ENCODE measurements at regions not wholly inside any gene's neighbourhood (a gene's known extent, or its start where the extent isn't known, plus 50 kb on each side); places are given as distances from the start of the nearest gene placed in this dataset.
A peak's percentile ranks its signal among the peaks of the same experiment; 100 is the strongest.

- Histone ChIP-seq H2AK5ac (ENCODE audit: low read length, severe bottlenecking) (no peak overlapping the region), H3K27ac (ENCODE audit: low read length, poor library complexity, severe bottlenecking) (no peak overlapping the region), H3K9ac (ENCODE audit: low read length) (no peak overlapping the region), H2BK12ac (ENCODE audit: low read length in 2 of 2) (no peak overlapping the region), H2BK120ac (ENCODE audit: low read depth, low read length) (no peak overlapping the region), H2AFZ (ENCODE audit: low read depth, low read length) (no peak overlapping the region), H3K4me3 (ENCODE audit: insufficient read depth in 1 of 2, low read depth in 1 of 2, low read length in 2 of 2) (no peak overlapping the region), H3K4me1 (ENCODE audit: control insufficient read depth, insufficient read depth, low read depth, low read length) (peaks cover 1% of the 10 kb centered on the region), H3K36me3 (ENCODE audit: control insufficient read depth in 1 of 2, insufficient read depth in 2 of 2, low read depth in 1 of 2, low read length in 2 of 2) (no peaks in the 10 kb centered on the region), H3K27me3 (ENCODE audit: control insufficient read depth in 1 of 2, insufficient read depth in 1 of 2, low read length in 2 of 2) (peaks cover 0 to 2% of the 10 kb centered on the region in 2 experiments), H3K18ac (ENCODE audit: low read depth in 1 of 2, low read length in 2 of 2) (no peak overlapping the region), H2BK5ac (ENCODE audit: low read depth, low read length, poor library complexity, severe bottlenecking) (no peak overlapping the region), H3K4me2 (ENCODE audit: low read length, poor library complexity, severe bottlenecking) (no peak overlapping the region), H3K23ac (ENCODE audit: low read length in 2 of 2) (no peak overlapping the region), H4K91ac (ENCODE audit: low read length) (no peak overlapping the region), H3K9me3 (ENCODE audit: control insufficient read depth, low read length) (no peaks in the 10 kb centered on the region), H3K79me1 (replicated peaks; ENCODE audit: low read length, poor library complexity, severe bottlenecking) (no peaks in the 10 kb centered on the region), H3K4ac (ENCODE audit: low read depth in 1 of 2, low read length in 2 of 2) (no peak overlapping the region), H2BK15ac (ENCODE audit: low read depth, poor library complexity, severe bottlenecking) (no peak overlapping the region), H4K8ac (ENCODE audit: low read length) (no peak overlapping the region), H3K14ac (ENCODE audit: low read length in 2 of 2) (no peak overlapping the region)
- WGBS = 100% methylated on average over 1 of the region's 2 CpGs
- no peak for DNase-seq
Measured at GRCh38 chr2:221264318-221264717, 307.8 kb downstream of the EPHA4 start.

GRCh38 chr2:221267773-221268425, 304.2 kb downstream of the EPHA4 start:
- no peak overlapping the region for H4K8ac ChIP-seq (ENCODE audit: low read length)

GRCh38 chr2:221268631-221269030, 303.5 kb downstream of the EPHA4 start:
- H3K36me3 ChIP-seq (ENCODE audit: control insufficient read depth in 1 of 2, insufficient read depth in 2 of 2, low read depth in 1 of 2, low read length in 2 of 2) = no peaks in the 10 kb centered on the region
- no peak overlapping the region for H2BK120ac ChIP-seq (ENCODE audit: low read depth, low read length)
- H3K4me2 ChIP-seq (ENCODE audit: low read length, poor library complexity, severe bottlenecking) = no peak overlapping the region
- H3K79me1 ChIP-seq (replicated peaks; ENCODE audit: low read length, poor library complexity, severe bottlenecking) = no peaks in the 10 kb centered on the region
- H3K27ac ChIP-seq (ENCODE audit: low read length, poor library complexity, severe bottlenecking) = no peak overlapping the region
- H3K9ac ChIP-seq (ENCODE audit: low read length) = no peak overlapping the region
- no peak overlapping the region for H4K91ac ChIP-seq (ENCODE audit: low read length)
- no peak overlapping the region for H2AK5ac ChIP-seq (ENCODE audit: low read length, severe bottlenecking)
- no peak overlapping the region for H3K18ac ChIP-seq (ENCODE audit: low read depth in 1 of 2, low read length in 2 of 2)
- no peak for DNase-seq
- no peak overlapping the region for H3K23ac ChIP-seq (ENCODE audit: low read length in 2 of 2)
- no peak overlapping the region for H2BK15ac ChIP-seq (ENCODE audit: low read depth, poor library complexity, severe bottlenecking)
- no peak overlapping the region for H2BK5ac ChIP-seq (ENCODE audit: low read depth, low read length, poor library complexity, severe bottlenecking)
- H3K4me1 ChIP-seq (ENCODE audit: control insufficient read depth, insufficient read depth, low read depth, low read length) = peaks cover 8% of the 10 kb centered on the region
- WGBS = 65% methylated on average over 3 of the region's 3 CpGs
- no peak overlapping the region for H2BK12ac ChIP-seq (ENCODE audit: low read length in 2 of 2)
- no peaks in the 10 kb centered on the region for H3K9me3 ChIP-seq (ENCODE audit: control insufficient read depth, low read length)
- no peak overlapping the region for H3K14ac ChIP-seq (ENCODE audit: low read length in 2 of 2)
- H3K4me3 ChIP-seq (ENCODE audit: insufficient read depth in 1 of 2, low read depth in 1 of 2, low read length in 2 of 2) = no peak overlapping the region
- no peak overlapping the region for H2AFZ ChIP-seq (ENCODE audit: low read depth, low read length)
- H4K8ac ChIP-seq (ENCODE audit: low read length) = no peak overlapping the region
- H3K4ac ChIP-seq (ENCODE audit: low read depth in 1 of 2, low read length in 2 of 2) = no peak overlapping the region
- H3K27me3 ChIP-seq (ENCODE audit: control insufficient read depth in 1 of 2, insufficient read depth in 1 of 2, low read length in 2 of 2) = peaks cover 0 to 2% of the 10 kb centered on the region in 2 experiments

More at GRCh38 chr2:221267773-221268425, 304.2 kb downstream of the EPHA4 start:
- Histone ChIP-seq H3K36me3 (ENCODE audit: control insufficient read depth in 1 of 2, insufficient read depth in 2 of 2, low read depth in 1 of 2, low read length in 2 of 2) (no peaks in the 10 kb centered on the region), H2BK5ac (ENCODE audit: low read depth, low read length, poor library complexity, severe bottlenecking) (no peak overlapping the region), H3K27me3 (ENCODE audit: control insufficient read depth in 1 of 2, insufficient read depth in 1 of 2, low read length in 2 of 2) (peaks cover 0 to 2% of the 10 kb centered on the region in 2 experiments), H4K91ac (ENCODE audit: low read length) (no peak overlapping the region), H3K4ac (ENCODE audit: low read depth in 1 of 2, low read length in 2 of 2) (no peak overlapping the region), H3K4me1 (ENCODE audit: control insufficient read depth, insufficient read depth, low read depth, low read length) (peaks cover 8% of the 10 kb centered on the region), H3K9me3 (ENCODE audit: control insufficient read depth, low read length) (no peaks in the 10 kb centered on the region), H3K79me1 (replicated peaks; ENCODE audit: low read length, poor library complexity, severe bottlenecking) (no peaks in the 10 kb centered on the region), H2BK120ac (ENCODE audit: low read depth, low read length) (no peak overlapping the region), H2BK15ac (ENCODE audit: low read depth, poor library complexity, severe bottlenecking) (no peak overlapping the region), H2BK12ac (ENCODE audit: low read length in 2 of 2) (no peak overlapping the region), H2AFZ (ENCODE audit: low read depth, low read length) (no peak overlapping the region), H3K4me2 (ENCODE audit: low read length, poor library complexity, severe bottlenecking) (no peak overlapping the region), H3K18ac (ENCODE audit: low read depth in 1 of 2, low read length in 2 of 2) (no peak overlapping the region), H3K9ac (ENCODE audit: low read length) (no peak overlapping the region), H2AK5ac (ENCODE audit: low read length, severe bottlenecking) (no peak overlapping the region), H3K23ac (ENCODE audit: low read length in 2 of 2) (no peak overlapping the region), H3K14ac (ENCODE audit: low read length in 2 of 2) (no peak overlapping the region), H3K27ac (ENCODE audit: low read length, poor library complexity, severe bottlenecking) (no peak overlapping the region), H3K4me3 (ENCODE audit: insufficient read depth in 1 of 2, low read depth in 1 of 2, low read length in 2 of 2) (no peak overlapping the region)
- 76% methylated on average over 6 of the region's 6 CpGs for WGBS
- DNase-seq = no peak

- Histone ChIP-seq H4K91ac (ENCODE audit: low read length) (no peak overlapping the region), H3K14ac (ENCODE audit: low read length in 2 of 2) (peak overlapping the region in 1 of 2 experiments; percentile 10), H3K18ac (ENCODE audit: low read depth in 1 of 2, low read length in 2 of 2) (no peak overlapping the region), H4K8ac (ENCODE audit: low read length) (no peak overlapping the region), H3K4me1 (ENCODE audit: control insufficient read depth, insufficient read depth, low read depth, low read length) (peaks cover 8% of the 10 kb centered on the region), H3K4me3 (ENCODE audit: insufficient read depth in 1 of 2, low read depth in 1 of 2, low read length in 2 of 2) (no peak overlapping the region), H2BK12ac (ENCODE audit: low read length in 2 of 2) (no peak overlapping the region), H3K79me1 (replicated peaks; ENCODE audit: low read length, poor library complexity, severe bottlenecking) (no peaks in the 10 kb centered on the region), H3K4me2 (ENCODE audit: low read length, poor library complexity, severe bottlenecking) (no peak overlapping the region), H2BK5ac (ENCODE audit: low read depth, low read length, poor library complexity, severe bottlenecking) (no peak overlapping the region), H3K36me3 (ENCODE audit: control insufficient read depth in 1 of 2, insufficient read depth in 2 of 2, low read depth in 1 of 2, low read length in 2 of 2) (no peaks in the 10 kb centered on the region), H3K9ac (ENCODE audit: low read length) (no peak overlapping the region), H2AFZ (ENCODE audit: low read depth, low read length) (no peak overlapping the region), H3K27me3 (ENCODE audit: control insufficient read depth in 1 of 2, insufficient read depth in 1 of 2, low read length in 2 of 2) (peaks cover 0 to 2% of the 10 kb centered on the region in 2 experiments), H3K27ac (ENCODE audit: low read length, poor library complexity, severe bottlenecking) (peak overlapping the region; percentile 35), H2AK5ac (ENCODE audit: low read length, severe bottlenecking) (peak overlapping the region; percentile 60), H2BK120ac (ENCODE audit: low read depth, low read length) (no peak overlapping the region), H3K23ac (ENCODE audit: low read length in 2 of 2) (no peak overlapping the region), H2BK15ac (ENCODE audit: low read depth, poor library complexity, severe bottlenecking) (no peak overlapping the region), H3K9me3 (ENCODE audit: control insufficient read depth, low read length) (no peaks in the 10 kb centered on the region), H3K4ac (ENCODE audit: low read depth in 1 of 2, low read length in 2 of 2) (peak overlapping the region in 1 of 2 experiments; percentile 54)
- no peak for DNase-seq
- WGBS = 53% methylated on average over 2 of the region's 2 CpGs
Measured at GRCh38 chr2:221270806-221271205, 301.3 kb downstream of the EPHA4 start.

Measured in mesenchymal stem cell (in vitro differentiated cells and primary cell).